ENCODE measurements at regions not wholly inside any gene's neighbourhood (a gene's known extent, or its start where the extent isn't known, plus 50 kb on each side); places are given as distances from the start of the nearest gene placed in this dataset.

GRCh38 chr2:157991932-157992331, 109.7 kb upstream of the UPP2 start:
- Histone ChIP-seq H3K9me3 (ENCODE audit: control insufficient read depth, low read depth, low read length) (no peaks in the 10 kb centered on the region), H3K4me1 (ENCODE audit: insufficient read depth, low read length) (no peaks in the 10 kb centered on the region), H3K9ac (ENCODE audit: extremely low read depth, insufficient read length, low read length) (no peak overlapping the region), H3K27me3 (ENCODE audit: insufficient read depth, low read length) (no peaks in the 10 kb centered on the region), H3K79me2 (ENCODE audit: insufficient read depth, low read length) (no peaks in the 10 kb centered on the region), H4K8ac (replicated peaks; ENCODE audit: insufficient read length, low read depth, low read length) (no peak overlapping the region), H3K56ac (ENCODE audit: insufficient read length, low read depth, low read length) (no peak overlapping the region), H2BK12ac (ENCODE audit: insufficient read length, low read depth, low read length) (no peak overlapping the region), H3K79me1 (ENCODE audit: insufficient read depth, low read depth, low read length, poor library complexity, severe bottlenecking) (no peaks in the 10 kb centered on the region), H3K4ac (ENCODE audit: low read depth, low read length) (no peak overlapping the region), H2AFZ (ENCODE audit: low read length) (no peak overlapping the region), H3K27ac (ENCODE audit: insufficient read length, low read depth, low read length) (no peak overlapping the region), H3T11ph (ENCODE audit: low read length) (no peak overlapping the region), H2BK120ac (ENCODE audit: low read depth, low read length, poor library complexity, severe bottlenecking) (no peak overlapping the region), H3K23me2 (ENCODE audit: insufficient read length, low read depth, low read length, poor library complexity, severe bottlenecking) (no peaks in the 10 kb centered on the region), H2AK5ac (ENCODE audit: insufficient read length, low read length) (no peak overlapping the region), H2BK5ac (ENCODE audit: insufficient read length, low read length) (no peak overlapping the region), H3K14ac (ENCODE audit: insufficient read depth, low read length) (no peak overlapping the region), H4K5ac (ENCODE audit: insufficient read length, low read depth, low read length) (no peak overlapping the region), H3K23ac (ENCODE audit: insufficient read length, low read depth, low read length) (no peak overlapping the region), H3K18ac (ENCODE audit: insufficient read length, low read depth, low read length) (no peak overlapping the region), H2BK15ac (ENCODE audit: low read depth, low read length) (no peak overlapping the region), H3K4me2 (ENCODE audit: insufficient read depth, insufficient read length, low read length) (no peak overlapping the region), H4K20me1 (ENCODE audit: control insufficient read depth, insufficient read depth, insufficient read length) (no peaks in the 10 kb centered on the region), H2BK20ac (ENCODE audit: low read depth, low read length, poor library complexity, severe bottlenecking) (no peak overlapping the region), H4K91ac (ENCODE audit: insufficient read length, low read depth, low read length) (no peak overlapping the region)
- DNase-seq = no peak
- Mint-ChIP-seq H3K27me3 (ENCODE audit: low read depth) (no peaks in the 10 kb centered on the region; the same call in 1 of the 2 replicates), H3K4me1 (peaks cover 4 to 6% of the 10 kb centered on the region in 2 experiments; a peak in 3 of 4 replicates), H3K4me3 (no peak overlapping the region), H3K36me3 (ENCODE audit: insufficient read depth in 1 of 3, low read depth in 3 of 3) (no peaks in the 10 kb centered on the region), H3K27ac (no peak overlapping the region), H3K9me3 (no peaks in the 10 kb centered on the region)
- TF ChIP-seq CTCF (conservative IDR thresholded peaks at IDR 0.05) = no peak
- whole genome bisulfite sequencing (ENCODE audit: extremely low coverage, insufficient read length, low lambda C conversion rate) = no CpG with 5 or more reads among the region's 6 CpGs

Data from H9 (cell line).